GM23338 (cell line): ENCODE measurements at regions not wholly inside any gene's neighbourhood (a gene's known extent, or its start where the extent isn't known, plus 50 kb on each side); places are given as distances from the start of the nearest gene placed in this dataset.

ENCODE experiments used
- ATAC-seq: fragments of 200-7000 bp; cut with Tn5 transposase; 3 replicates; pipeline ENCODE4 v1.9.1; 2020
- DNase-seq: peaks from one replicate; pipeline ENCODE4 v3.0.0-alpha.2; 2015; ENCODE audit warnings: low spot score
- H2AFZ ChIP-seq: fragments of 200-600 bp; sonication (generic); 2 replicates; pipeline ENCODE4 v1.8.0; 2016; ENCODE audit warnings: antibody characterized with exemption, mild to moderate bottlenecking, moderate library complexity
- H3F3A ChIP-seq: fragments of 200-600 bp; sonication (generic); replicated peaks from 2 replicates; pipeline ENCODE4 v1.8.0; 2017; ENCODE audit warnings: antibody characterized with exemption, mixed run types, low read depth
- H3K27ac ChIP-seq: fragments of 200-600 bp; sonication (generic); 2 replicates; pipeline ENCODE4 v1.6.1; 2016; ENCODE audit warnings: low read depth
- H3K27me3 ChIP-seq: fragments of 200-600 bp; sonication (generic); 2 replicates; pipeline ENCODE4 v1.8.0; 2016; ENCODE audit warnings: mild to moderate bottlenecking, mixed run types, moderate library complexity; ENCODE audit not compliant: insufficient read depth
- H3K36me3 ChIP-seq: fragments of 200-600 bp; sonication (generic); 2 replicates; pipeline ENCODE4 v1.8.0; 2016; ENCODE audit warnings: mild to moderate bottlenecking; ENCODE audit not compliant: insufficient read depth
- H3K4me1 ChIP-seq: fragments of 200-600 bp; sonication (generic); 2 replicates; pipeline ENCODE4 v1.8.0; 2016; ENCODE audit warnings: mild to moderate bottlenecking, moderate library complexity; ENCODE audit not compliant: insufficient read depth
- H3K4me2 ChIP-seq: fragments of 200-600 bp; sonication (generic); 2 replicates; pipeline ENCODE4 v1.7.1; 2017; ENCODE audit warnings: mixed run types
- H3K4me3 ChIP-seq: fragments of 200-600 bp; sonication (generic); 2 replicates; pipeline ENCODE4 v1.6.1; 2016; ENCODE audit warnings: mixed run types
- H3K79me2 ChIP-seq: fragments of 200-600 bp; sonication (generic); replicated peaks from 2 replicates; pipeline ENCODE4 v1.8.0; 2017; ENCODE audit warnings: mild to moderate bottlenecking; ENCODE audit not compliant: insufficient read depth
- H3K9me2 ChIP-seq: fragments of 200-600 bp; sonication (generic); 2 replicates; pipeline ENCODE4 v1.8.0; 2017; ENCODE audit not compliant: insufficient read depth
- H4K20me1 ChIP-seq: fragments of 200-600 bp; sonication (generic); replicated peaks from 2 replicates; pipeline ENCODE4 v1.8.0; 2017; ENCODE audit warnings: mild to moderate bottlenecking; ENCODE audit not compliant: insufficient read depth
- H3K27ac Mint-ChIP-seq: 2 replicates; pipeline ENCODE4 v1.8.0; 2020; ENCODE audit warnings: inconsistent platforms, mild to moderate bottlenecking, moderate library complexity, mixed read lengths
- H3K27me3 Mint-ChIP-seq: 3 replicates; pipeline ENCODE4 v1.8.0; 2022; ENCODE audit warnings: low read depth, mild to moderate bottlenecking, moderate library complexity, mixed read lengths, inconsistent platforms; ENCODE audit not compliant: insufficient read depth, poor library complexity
- H3K36me3 Mint-ChIP-seq: 3 replicates; pipeline ENCODE4 v1.8.0; 2021; ENCODE audit warnings: low read depth, mild to moderate bottlenecking, inconsistent platforms, moderate library complexity, mixed read lengths
- H3K4me1 Mint-ChIP-seq: 3 replicates; pipeline ENCODE4 v1.8.0; 2020; ENCODE audit warnings: mild to moderate bottlenecking, inconsistent platforms, mixed read lengths
- H3K4me3 Mint-ChIP-seq: 3 replicates; pipeline ENCODE4 v1.8.0; 2021; ENCODE audit warnings: moderate library complexity, mild to moderate bottlenecking, inconsistent platforms, mixed read lengths
- H3K9me3 Mint-ChIP-seq: 3 replicates; pipeline ENCODE4 v1.8.0; 2020; ENCODE audit warnings: moderate library complexity, mild to moderate bottlenecking, inconsistent platforms, mixed read lengths
- CTCF ChIP-seq, 2 experiments: fragments of 200-600 bp in 1 of 2; sonication (generic) in 1 of 2; conservative IDR thresholded peaks; 2 replicates each; pipeline versions ENCODE4 v1.5.1 to v1.6.1; 2016 to 2017; ENCODE audit warnings: antibody characterized with exemption in 2 of 2, low read depth in 2 of 2, mild to moderate bottlenecking in 2 of 2, moderate library complexity in 1 of 2
- EZH2 ChIP-seq: fragments of 200-600 bp; sonication (generic); IDR thresholded peaks from one replicate; pipeline ENCODE4 v1.8.0; 2017; ENCODE audit warnings: antibody characterized with exemption, mild to moderate bottlenecking, low read depth; ENCODE audit not compliant: unreplicated experiment
- EZH2phosphoT487 ChIP-seq: fragments of 200-600 bp; sonication (generic); IDR thresholded peaks from one replicate; pipeline ENCODE4 v1.8.1; 2018; ENCODE audit warnings: antibody characterized with exemption; ENCODE audit not compliant: unreplicated experiment
- JUNB ChIP-seq: IDR thresholded peaks from one replicate; pipeline ENCODE4 v1.6.1; 2016; ENCODE audit warnings: antibody characterized with exemption; ENCODE audit not compliant: unreplicated experiment
- POLR2AphosphoS5 ChIP-seq: IDR thresholded peaks from 2 replicates; pipeline ENCODE4 v1.6.1; 2016; ENCODE audit warnings: antibody characterized with exemption, low read depth
- REST ChIP-seq: IDR thresholded peaks from one replicate; pipeline ENCODE4 v1.6.1; 2018; ENCODE audit warnings: antibody characterized with exemption; ENCODE audit not compliant: unreplicated experiment
- STAT1 ChIP-seq: IDR thresholded peaks from one replicate; pipeline ENCODE4 v1.6.1; 2016; ENCODE audit warnings: antibody characterized with exemption; ENCODE audit not compliant: unreplicated experiment
- ZNF331 ChIP-seq: fragments of 250-450 bp; sonication (Bioruptor Pico); IDR thresholded peaks from 2 replicates; pipeline ENCODE4 v1.5.0; 2020; ENCODE audit warnings: low read depth, mild to moderate bottlenecking, moderate library complexity
- ZNF462 ChIP-seq: fragments of 250-450 bp; sonication (Bioruptor Pico); IDR thresholded peaks from 2 replicates; pipeline ENCODE4 v1.5.0; 2020; ENCODE audit warnings: mild to moderate bottlenecking, moderate library complexity

- no peak for TF ChIP-seq REST
- no peak for TF ChIP-seq JUNB
- no peak for TF ChIP-seq ZNF331 (CRISPR knock-in tag)
- no peak for TF ChIP-seq EZH2
Observed at GRCh38 chr10:25815999-25816768, 117.8 kb upstream of the MYO3A start (continued).

- peak overlapping the region; percentile 64; the same call in 1 of the 2 replicates for H3K4me2 ChIP-seq
- H3K27ac ChIP-seq, result no peak overlapping the region; the same call in 1 of the 2 replicates
- H3K9me2 ChIP-seq, result no peaks in the 10 kb centered on the region
- H3K27ac Mint-ChIP-seq, result no peak overlapping the region
- TF ChIP-seq EZH2 (no peak), STAT1 (no peak), POLR2AphosphoS5 (no peak), EZH2phosphoT487 (no peak), CTCF (conservative IDR thresholded peaks at IDR 0.05; ENCODE audit: low read depth in 2 of 2) (no peak), ZNF462 (CRISPR knock-in tag) (no peak)
- peaks cover 4% of the 10 kb centered on the region; the same call in 1 of the 3 replicates for H3K9me3 Mint-ChIP-seq
- peaks cover 37% of the 10 kb centered on the region for H3K4me1 ChIP-seq
- H4K20me1 ChIP-seq, result no peaks in the 10 kb centered on the region
- 0 out of 2 replicates have a peak overlapping the region, but pooled peaks have one; percentile 1 for H2AFZ ChIP-seq
- H3K27me3 Mint-ChIP-seq, result peaks cover 5% of the 10 kb centered on the region
- no peaks in the 10 kb centered on the region for H3K27me3 ChIP-seq
- ATAC-seq, result peak; percentile 23
- H3K4me3 Mint-ChIP-seq, result no peak overlapping the region
- H3F3A ChIP-seq, result no peaks in the 10 kb centered on the region
- peaks cover 2% of the 10 kb centered on the region; the same call in 1 of the 3 replicates for H3K36me3 Mint-ChIP-seq
- no peaks in the 10 kb centered on the region for H3K79me2 ChIP-seq
- DNase-seq, result no peak
- H3K36me3 ChIP-seq, result no peaks in the 10 kb centered on the region
- no peak overlapping the region for H3K4me3 ChIP-seq
- H3K4me1 Mint-ChIP-seq, result peaks cover 45% of the 10 kb centered on the region
Observed at GRCh38 chr10:25817200-25817599, 116.8 kb upstream of the MYO3A start.
